Stimulated activated naive B cell treated with anti-CD40 and anti-IgM and Interleukin-4, amounts not matched to agents 10 μg/mL and 1 μg/mL and 100 μg/mL, for 72 hours (primary cell): ENCODE measurements at regions not wholly inside any gene's neighbourhood (a gene's known extent, or its start where the extent isn't known, plus 50 kb on each side); places are given as distances from the start of the nearest gene placed in this dataset.

ENCODE experiments used
- ATAC-seq, 2 donors: fragments of 150-1000 bp; cut with Tn5 transposase; replicated peaks; 2 replicates each; pipeline ENCODE4 v1.10.0; 2021; ENCODE audit warnings: moderate library complexity in 1 of 2
- DNase-seq: peaks from one replicate; pipeline ENCODE4 v3.0.0; 2021
- H3K27ac Mint-ChIP-seq: one replicate; pipeline ENCODE4 v1.8.0; 2022; ENCODE audit warnings: mild to moderate bottlenecking, mixed read lengths
- H3K27me3 Mint-ChIP-seq, 2 donors: one replicate each; pipeline ENCODE4 v1.8.0; 2022; ENCODE audit warnings: mixed read lengths in 2 of 2
- H3K36me3 Mint-ChIP-seq, 2 donors: one replicate each; pipeline ENCODE4 v1.8.0; 2022; ENCODE audit warnings: mixed read lengths in 2 of 2, mild to moderate bottlenecking in 1 of 2
- H3K4me1 Mint-ChIP-seq, 2 donors: one replicate each; pipeline ENCODE4 v1.8.0; 2022; ENCODE audit warnings: mixed read lengths in 2 of 2, mild to moderate bottlenecking in 1 of 2
- H3K4me3 Mint-ChIP-seq, 2 donors: one replicate each; pipeline ENCODE4 v1.8.0; 2022; ENCODE audit warnings: mild to moderate bottlenecking in 2 of 2, mixed read lengths in 2 of 2, moderate library complexity in 1 of 2
- H3K9me3 Mint-ChIP-seq, 2 donors: one replicate each; pipeline ENCODE4 v1.8.0; 2022; ENCODE audit warnings: mixed read lengths in 2 of 2, mild to moderate bottlenecking in 1 of 2

DNA sequence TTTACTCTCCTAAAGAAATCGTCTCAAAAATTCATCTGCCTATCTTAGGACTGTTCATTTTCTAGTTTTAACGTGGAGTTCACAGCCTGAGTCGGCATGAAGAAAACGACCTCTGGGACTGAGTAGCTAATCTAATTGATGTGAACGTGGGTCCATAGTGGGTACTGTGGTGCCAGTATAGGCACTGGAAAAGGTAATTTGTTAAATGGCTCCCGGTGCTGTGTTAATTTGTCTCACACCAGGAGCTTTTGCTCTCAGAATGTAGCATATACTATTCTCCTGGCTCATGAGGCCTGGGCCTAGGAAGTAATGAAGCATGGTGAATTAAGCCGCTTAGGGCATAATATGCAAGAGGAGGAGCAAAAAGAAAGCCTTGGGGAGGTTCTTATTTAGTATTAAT is 414.4 kb upstream of the NXPH2 start:
- Mint-ChIP-seq H3K27me3 (no peaks in the 10 kb centered on the region), H3K4me3 (no peak overlapping the region), H3K4me1 (no peaks in the 10 kb centered on the region), H3K36me3 (no peaks in the 10 kb centered on the region), H3K9me3 (no peaks in the 10 kb centered on the region), H3K27ac (no peak overlapping the region)
- no peak for ATAC-seq
- DNase-seq, result no peak

DNA sequence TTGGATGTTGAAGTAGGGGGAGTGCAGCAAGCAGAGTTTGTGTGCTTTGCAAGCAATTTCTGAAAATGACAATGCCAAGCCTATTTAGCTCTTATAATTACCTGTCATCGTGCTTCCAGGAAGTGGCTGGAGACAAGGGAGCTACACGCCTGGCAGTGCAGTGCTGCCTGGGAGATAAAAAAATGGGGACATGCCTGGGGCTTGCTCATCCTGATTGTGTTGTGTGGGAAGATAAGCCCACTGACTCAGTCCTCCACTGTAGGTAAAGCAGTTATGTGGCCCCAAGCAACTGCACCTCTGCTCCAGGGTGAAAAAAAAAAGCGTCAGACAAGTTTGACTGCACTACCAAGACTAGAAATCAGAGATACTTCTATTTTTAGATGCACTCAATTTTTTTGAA is 396.9 kb upstream of the NXPH2 start:
- no peak for DNase-seq
- no peaks in the 10 kb centered on the region for H3K27me3 Mint-ChIP-seq
- H3K9me3 Mint-ChIP-seq, result peaks cover 0 to 2% of the 10 kb centered on the region in 2 donors
- no peaks in the 10 kb centered on the region for H3K36me3 Mint-ChIP-seq
- no peak for ATAC-seq
- no peak overlapping the region for H3K27ac Mint-ChIP-seq
- no peaks in the 10 kb centered on the region for H3K4me1 Mint-ChIP-seq
- no peak overlapping the region for H3K4me3 Mint-ChIP-seq

DNA sequence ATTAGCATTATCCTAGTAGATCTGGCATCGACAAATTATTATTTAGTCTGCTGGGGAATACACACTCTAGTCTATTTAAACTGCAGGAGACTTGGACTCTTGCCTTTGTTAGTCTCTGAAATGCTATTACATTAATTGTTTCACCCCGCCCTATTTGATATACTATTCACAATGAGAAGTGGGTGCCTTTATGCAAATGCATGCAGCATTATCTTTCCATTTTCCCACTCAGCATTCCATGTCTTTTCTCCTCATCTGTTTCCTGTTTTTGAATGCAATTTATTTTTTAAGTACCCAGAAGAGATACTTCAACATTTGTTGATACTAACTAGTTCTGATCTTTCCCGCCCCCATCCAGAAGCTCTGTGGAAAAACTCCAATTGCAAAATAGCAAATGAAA is 395.3 kb upstream of the NXPH2 start:
- DNase-seq (no peak), ATAC-seq (no peak)
- H3K27ac Mint-ChIP-seq, result no peak overlapping the region
- H3K27me3 Mint-ChIP-seq, result no peaks in the 10 kb centered on the region
- no peaks in the 10 kb centered on the region for H3K4me1 Mint-ChIP-seq
- H3K36me3 Mint-ChIP-seq, result no peaks in the 10 kb centered on the region
- no peak overlapping the region for H3K4me3 Mint-ChIP-seq
- H3K9me3 Mint-ChIP-seq, result peaks cover 0 to 2% of the 10 kb centered on the region in 2 donors

DNA sequence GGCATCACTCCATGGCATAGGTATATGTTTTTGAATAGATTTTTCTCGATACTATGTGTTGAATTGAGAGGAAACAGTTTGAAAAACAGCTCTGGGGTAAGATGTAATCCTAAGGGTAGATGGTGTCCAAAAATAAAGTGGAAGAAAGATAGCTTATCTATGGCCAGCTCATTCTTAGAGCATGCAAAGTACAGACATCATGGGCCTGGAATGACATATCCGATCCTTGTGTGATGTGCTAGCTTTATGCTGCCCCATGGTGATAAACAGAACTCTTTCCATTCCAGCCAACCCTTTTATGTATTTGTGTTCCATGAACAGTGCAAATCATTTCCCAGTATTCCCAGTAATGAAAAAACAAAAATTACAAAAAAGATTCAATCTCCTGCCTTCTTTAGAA is 390.2 kb upstream of the NXPH2 start:
- Mint-ChIP-seq H3K4me3 (no peak overlapping the region), H3K27ac (no peak overlapping the region), H3K27me3 (no peaks in the 10 kb centered on the region), H3K4me1 (no peaks in the 10 kb centered on the region), H3K36me3 (no peaks in the 10 kb centered on the region), H3K9me3 (no peaks in the 10 kb centered on the region)
- DNase-seq (no peak), ATAC-seq (no peak)

DNA sequence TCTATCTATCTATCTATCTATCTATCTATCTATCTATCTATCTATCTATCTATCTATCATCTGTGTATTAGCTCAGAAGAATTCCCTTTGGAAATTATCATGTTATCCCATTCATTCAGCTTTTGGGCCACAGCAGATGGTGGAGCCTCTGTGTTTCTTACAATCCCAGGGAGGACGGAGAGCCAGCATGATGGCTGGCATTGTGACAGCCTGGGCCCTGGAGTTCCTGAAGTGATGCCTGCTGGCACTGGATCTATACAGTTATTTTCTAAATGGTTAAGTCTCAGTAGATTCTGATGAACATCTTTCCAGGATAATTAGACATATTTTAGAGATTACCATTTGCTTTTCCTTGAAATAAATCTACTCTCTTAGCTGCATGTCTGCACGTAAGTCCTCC is 385.4 kb upstream of the NXPH2 start:
- no peak for DNase-seq
- no peaks in the 10 kb centered on the region for H3K27me3 Mint-ChIP-seq
- no peak overlapping the region for H3K4me3 Mint-ChIP-seq
- ATAC-seq, result no peak
- H3K36me3 Mint-ChIP-seq, result no peaks in the 10 kb centered on the region
- peaks cover 0 to 2% of the 10 kb centered on the region in 2 donors for H3K9me3 Mint-ChIP-seq
- no peak overlapping the region for H3K27ac Mint-ChIP-seq
- no peaks in the 10 kb centered on the region for H3K4me1 Mint-ChIP-seq

DNA sequence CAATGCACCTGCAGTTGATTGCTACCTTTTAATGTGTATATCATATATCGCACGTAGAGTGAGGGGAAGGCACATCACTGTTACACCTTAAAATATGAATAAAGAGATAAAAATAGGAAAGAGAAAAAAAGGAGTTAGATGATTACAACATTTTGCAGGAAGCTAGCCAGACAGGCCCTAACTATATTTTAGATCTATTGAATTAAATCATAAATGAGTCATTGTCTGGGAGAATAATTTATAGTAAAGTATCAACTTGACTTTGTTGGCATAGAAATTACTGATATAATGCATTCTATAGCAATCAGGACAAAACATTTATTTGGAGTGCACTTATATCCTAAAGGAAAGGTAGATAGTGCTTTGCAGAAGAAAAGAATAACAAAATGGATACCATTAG is 384.9 kb upstream of the NXPH2 start:
- Mint-ChIP-seq H3K4me1 (no peaks in the 10 kb centered on the region), H3K9me3 (peaks cover 0 to 2% of the 10 kb centered on the region in 2 donors), H3K27ac (no peak overlapping the region), H3K4me3 (no peak overlapping the region), H3K36me3 (no peaks in the 10 kb centered on the region), H3K27me3 (no peaks in the 10 kb centered on the region)
- DNase-seq, result no peak
- no peak for ATAC-seq

DNA sequence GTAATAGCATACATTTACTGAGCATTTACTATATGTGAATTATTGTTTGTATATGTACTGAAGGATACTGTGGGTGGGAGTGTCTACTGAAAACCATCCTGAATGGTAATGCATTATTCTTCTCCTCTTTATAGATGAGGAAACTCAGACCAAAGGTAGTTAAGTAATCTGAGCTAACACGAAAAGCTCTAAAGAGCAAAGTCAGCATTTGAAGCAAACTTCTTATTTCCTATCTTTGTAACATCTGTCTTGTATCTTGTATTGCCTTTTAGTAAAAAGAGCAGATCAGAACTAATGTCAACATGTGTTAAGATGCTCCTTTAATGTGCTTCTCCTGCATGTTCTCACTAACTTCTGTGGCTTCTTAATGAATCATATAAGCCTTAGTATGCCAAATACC is 382.8 kb upstream of the NXPH2 start:
- H3K27ac Mint-ChIP-seq, result no peak overlapping the region

DNA sequence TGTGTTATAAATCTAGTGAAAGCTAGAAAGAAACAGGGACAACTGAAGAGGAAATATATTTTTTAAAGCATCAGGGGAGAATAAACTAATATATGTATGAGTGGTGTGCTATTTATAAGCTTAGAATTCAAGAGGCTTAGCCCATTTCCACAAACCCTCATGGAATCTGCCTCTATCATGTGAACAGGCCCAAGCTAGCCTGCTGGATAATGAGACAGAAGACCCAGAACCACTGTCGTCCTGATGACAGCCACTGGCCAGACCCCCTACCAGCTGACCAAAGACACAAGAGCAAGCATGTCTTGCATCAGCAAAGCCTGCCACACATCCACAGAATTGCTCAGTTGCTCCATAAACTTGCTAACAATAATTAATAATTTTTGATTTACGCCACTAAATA is 382.3 kb upstream of the NXPH2 start:
- no peaks in the 10 kb centered on the region for H3K27me3 Mint-ChIP-seq
- no peaks in the 10 kb centered on the region for H3K4me1 Mint-ChIP-seq

More for the DNA sequence above, 382.8 kb upstream of the NXPH2 start:
- Mint-ChIP-seq H3K27me3 (no peaks in the 10 kb centered on the region), H3K9me3 (peaks cover 0 to 2% of the 10 kb centered on the region in 2 donors), H3K4me3 (no peak overlapping the region), H3K36me3 (no peaks in the 10 kb centered on the region), H3K4me1 (no peaks in the 10 kb centered on the region)
- no peak for ATAC-seq
- DNase-seq, result no peak

DNA sequence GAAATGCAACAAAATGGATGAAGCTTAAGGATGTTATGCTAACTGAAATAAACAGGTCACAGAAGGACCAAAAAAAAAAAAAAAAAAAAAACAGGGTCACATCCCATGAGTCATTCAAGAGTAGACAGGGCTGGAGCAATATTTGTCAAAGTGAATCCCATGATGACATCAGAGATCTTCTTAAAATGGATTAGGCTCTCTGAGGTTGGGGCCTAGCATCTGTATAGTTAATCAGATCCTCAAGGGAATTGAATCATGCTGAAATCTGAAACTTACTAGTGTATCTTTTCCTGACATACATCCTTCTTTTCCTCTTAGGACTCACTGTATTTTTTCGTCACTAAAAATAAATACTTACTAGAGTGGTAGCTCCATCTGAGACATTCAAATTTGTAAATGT is 380.6 kb upstream of the NXPH2 start:
- DNase-seq (no peak), ATAC-seq (no peak)
- Mint-ChIP-seq H3K4me1 (no peaks in the 10 kb centered on the region), H3K9me3 (peaks cover 0 to 2% of the 10 kb centered on the region in 2 donors), H3K27ac (no peak overlapping the region), H3K27me3 (no peaks in the 10 kb centered on the region), H3K36me3 (no peaks in the 10 kb centered on the region), H3K4me3 (no peak overlapping the region)

More for the DNA sequence above, 382.3 kb upstream of the NXPH2 start:
- no peak for DNase-seq
- no peak overlapping the region for H3K27ac Mint-ChIP-seq
- no peaks in the 10 kb centered on the region for H3K36me3 Mint-ChIP-seq
- no peak for ATAC-seq
- H3K9me3 Mint-ChIP-seq, result peaks cover 0 to 2% of the 10 kb centered on the region in 2 donors
- H3K4me3 Mint-ChIP-seq, result no peak overlapping the region

DNA sequence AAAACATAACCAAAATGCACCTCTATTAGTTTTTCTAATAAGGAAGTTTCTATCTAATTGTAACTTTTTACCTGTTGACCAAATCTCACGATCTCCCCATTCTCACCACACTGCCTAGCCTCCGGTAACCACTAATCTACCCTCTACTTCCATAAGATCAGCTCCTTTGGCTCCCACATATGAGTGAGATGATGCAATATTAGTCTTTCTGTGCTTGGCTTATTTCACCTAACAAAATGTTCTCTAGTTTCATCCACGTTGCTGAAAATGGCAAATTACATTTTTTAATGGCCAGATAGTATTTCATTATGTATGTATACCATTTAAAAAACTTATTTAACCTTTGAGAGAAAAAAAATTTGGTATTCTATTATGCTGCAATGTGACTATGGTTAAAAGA is 379.0 kb upstream of the NXPH2 start:
- H3K27ac Mint-ChIP-seq, result no peak overlapping the region
- DNase-seq, result no peak
- peaks cover 0 to 2% of the 10 kb centered on the region in 2 donors for H3K9me3 Mint-ChIP-seq
- no peaks in the 10 kb centered on the region for H3K36me3 Mint-ChIP-seq
- no peak for ATAC-seq
- no peaks in the 10 kb centered on the region for H3K27me3 Mint-ChIP-seq
- no peak overlapping the region for H3K4me3 Mint-ChIP-seq
- no peaks in the 10 kb centered on the region for H3K4me1 Mint-ChIP-seq

DNA sequence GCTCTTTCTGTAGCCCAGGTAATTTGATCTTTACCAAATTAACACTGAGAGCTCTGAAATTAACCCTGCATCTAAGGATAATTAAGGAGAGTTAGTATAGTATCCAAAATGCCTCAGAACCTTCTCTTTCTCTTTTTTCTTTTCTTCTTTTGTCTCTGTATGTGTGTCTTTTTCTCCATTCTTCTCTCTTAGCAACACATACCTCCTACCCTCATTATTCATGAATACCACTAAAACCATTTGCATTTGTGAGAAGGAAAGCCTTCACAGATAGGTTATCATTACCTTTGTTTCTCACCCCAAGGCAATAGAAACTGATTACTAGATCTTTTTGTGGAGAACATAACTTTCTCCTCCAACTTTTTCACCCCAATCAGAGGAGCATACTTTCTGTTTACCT is 376.5 kb upstream of the NXPH2 start:
- Mint-ChIP-seq H3K27ac (no peak overlapping the region), H3K4me1 (no peaks in the 10 kb centered on the region), H3K27me3 (no peaks in the 10 kb centered on the region), H3K4me3 (no peak overlapping the region), H3K36me3 (no peaks in the 10 kb centered on the region), H3K9me3 (no peaks in the 10 kb centered on the region)
- DNase-seq (no peak), ATAC-seq (no peak)

DNA sequence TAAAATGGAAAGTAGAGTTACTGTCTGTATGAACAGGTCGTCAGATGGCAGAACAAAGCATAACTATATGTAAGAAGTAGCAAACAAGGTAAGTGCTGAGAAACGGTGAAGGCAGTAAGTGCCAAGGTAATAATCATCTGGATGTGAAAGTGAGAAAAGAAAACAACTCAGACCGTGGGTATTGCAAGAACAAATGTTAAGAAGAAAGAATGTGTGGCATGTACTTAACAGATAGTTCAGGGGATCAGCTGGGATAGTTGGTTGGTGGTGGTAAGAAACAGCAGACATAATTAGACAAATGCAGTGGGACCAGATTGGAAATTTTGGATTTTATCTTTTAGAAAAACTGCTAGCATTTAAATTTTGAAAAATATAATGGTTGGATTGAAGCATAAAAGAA is 375.8 kb upstream of the NXPH2 start:
- Mint-ChIP-seq H3K36me3 (no peaks in the 10 kb centered on the region), H3K4me3 (no peak overlapping the region), H3K27me3 (no peaks in the 10 kb centered on the region), H3K9me3 (no peaks in the 10 kb centered on the region), H3K4me1 (no peaks in the 10 kb centered on the region), H3K27ac (no peak overlapping the region)
- no peak for DNase-seq
- no peak for ATAC-seq

DNA sequence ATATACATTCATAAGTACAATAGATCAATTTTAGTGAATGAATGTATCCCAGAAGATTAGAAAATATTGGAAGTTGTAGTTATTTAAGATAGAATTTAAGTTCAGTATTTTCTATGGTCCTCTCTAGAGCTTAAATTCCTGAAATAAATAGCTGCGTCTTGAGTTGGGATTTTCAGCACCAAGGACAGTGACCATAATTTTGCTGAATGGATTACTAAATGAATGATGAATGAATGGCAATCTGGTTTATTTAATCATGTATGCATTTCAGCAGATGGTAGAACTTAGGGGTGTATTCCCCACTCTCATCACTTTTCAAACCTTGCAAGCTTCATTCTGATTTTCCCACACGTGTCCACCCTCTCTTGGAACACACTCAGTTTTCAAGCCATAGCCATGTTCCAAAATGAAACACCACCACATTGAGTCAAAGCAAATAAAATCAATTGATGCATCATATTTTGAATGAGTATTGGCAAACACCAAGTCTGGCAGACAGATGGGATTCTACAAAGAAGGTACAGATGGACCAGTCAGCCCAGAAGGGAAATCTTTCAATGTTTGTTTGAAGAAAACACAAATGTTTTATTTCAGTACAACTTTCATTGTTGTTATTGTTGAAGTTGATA is 362.2 kb upstream of the NXPH2 start:
- Mint-ChIP-seq H3K4me1 (no peaks in the 10 kb centered on the region), H3K27ac (no peak overlapping the region), H3K27me3 (no peaks in the 10 kb centered on the region), H3K4me3 (no peak overlapping the region), H3K36me3 (no peaks in the 10 kb centered on the region), H3K9me3 (peaks cover 6 to 7% of the 10 kb centered on the region in 2 donors)
- DNase-seq (no peak), ATAC-seq (no peak)

DNA sequence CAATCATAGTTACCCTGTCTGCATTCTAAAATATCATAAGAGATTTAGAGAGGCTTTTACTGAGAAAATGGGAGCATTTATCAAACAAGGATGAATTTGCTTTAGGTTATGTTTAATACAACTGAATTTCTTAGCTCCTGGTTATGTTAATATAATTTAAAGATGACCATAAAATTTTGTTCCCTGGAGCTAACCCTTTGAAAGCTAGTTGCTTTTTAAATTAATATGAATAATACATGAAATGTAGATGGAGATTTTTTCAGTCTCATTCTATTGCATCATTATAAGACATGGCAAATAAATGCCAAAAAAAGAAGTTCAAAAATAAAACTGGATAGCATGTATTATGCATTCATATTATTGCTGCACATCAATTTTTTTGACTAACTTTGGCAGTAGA is 344.1 kb upstream of the NXPH2 start:
- Mint-ChIP-seq H3K27me3 (no peaks in the 10 kb centered on the region), H3K9me3 (peaks cover 3 to 4% of the 10 kb centered on the region in 2 donors), H3K36me3 (no peaks in the 10 kb centered on the region), H3K4me3 (no peak overlapping the region), H3K27ac (no peak overlapping the region), H3K4me1 (no peaks in the 10 kb centered on the region)
- DNase-seq (no peak), ATAC-seq (no peak)

DNA sequence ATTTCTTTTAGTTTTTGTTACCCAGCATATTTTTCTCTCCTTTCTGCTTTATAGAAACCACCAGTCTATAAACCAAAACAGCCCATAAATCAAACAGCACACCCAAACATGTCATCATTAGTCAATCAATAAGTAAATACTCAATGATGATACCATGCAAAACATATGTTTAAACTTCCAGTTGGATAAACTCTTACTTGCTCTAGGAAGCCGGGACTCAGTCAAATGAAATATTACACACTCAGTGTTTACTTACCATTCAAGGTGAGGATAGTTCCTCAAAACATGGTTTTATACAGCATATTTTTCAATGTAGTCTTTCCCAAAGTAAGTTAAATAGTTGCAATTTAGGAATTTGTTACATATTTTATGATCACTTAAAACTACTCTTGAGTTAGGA is 343.6 kb upstream of the NXPH2 start:
- Mint-ChIP-seq H3K9me3 (peaks cover 3 to 4% of the 10 kb centered on the region in 2 donors), H3K4me3 (no peak overlapping the region), H3K27me3 (no peaks in the 10 kb centered on the region), H3K4me1 (no peaks in the 10 kb centered on the region), H3K36me3 (no peaks in the 10 kb centered on the region), H3K27ac (no peak overlapping the region)
- ATAC-seq (no peak), DNase-seq (no peak)

DNA sequence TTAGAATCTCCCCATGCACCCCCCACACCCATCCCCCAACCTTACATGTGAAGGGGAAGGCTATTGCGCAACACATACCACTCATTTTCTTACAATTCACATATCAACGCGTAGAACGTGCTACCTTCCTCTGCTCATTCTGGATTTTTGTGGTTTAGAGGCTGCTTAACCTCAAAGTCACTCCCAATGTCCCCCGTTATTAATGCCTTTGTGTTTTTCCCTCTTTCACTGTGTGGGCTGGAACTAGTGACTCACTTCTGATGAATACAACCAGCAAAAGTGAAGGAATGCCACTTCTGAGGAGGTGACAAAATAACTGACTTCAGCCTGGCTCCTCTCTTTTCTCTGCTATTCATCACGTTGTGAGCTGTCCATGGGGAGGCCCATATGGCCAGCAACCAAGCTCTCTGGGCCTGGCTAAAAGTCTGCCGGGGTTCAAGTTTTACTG is 342.5 kb upstream of the NXPH2 start:
- ATAC-seq, result no peak

More for the DNA sequence above, 342.5 kb upstream of the NXPH2 start:
- Mint-ChIP-seq H3K4me1 (no peaks in the 10 kb centered on the region), H3K36me3 (no peaks in the 10 kb centered on the region), H3K27ac (no peak overlapping the region), H3K4me3 (no peak overlapping the region), H3K27me3 (no peaks in the 10 kb centered on the region), H3K9me3 (peaks cover 0 to 4% of the 10 kb centered on the region in 2 donors)
- DNase-seq, result no peak
